Trophoblast cell (in vitro differentiated cells and primary cell): ENCODE measurements at regions not wholly inside any gene's neighbourhood (a gene's known extent, or its start where the extent isn't known, plus 50 kb on each side); places are given as distances from the start of the nearest gene placed in this dataset.
"Not testable (repeated sequence)": the region's sequence is repeated elsewhere in the genome, so short reads cannot be mapped to it uniquely, and the experiment has no call there.

Experiments
- DNase-seq, 2 donors: peaks; one replicate each; pipeline ENCODE4 v3.0.0-alpha.2; 2016
- H2AFZ ChIP-seq: 2 replicates; pipeline ENCODE4 v1.6.1; 2013; ENCODE audit warnings: low read length, moderate library complexity, mild to moderate bottlenecking; ENCODE audit not compliant: insufficient read depth, poor library complexity
- H2AK5ac ChIP-seq: 2 replicates; pipeline ENCODE4 v1.6.1; 2013; ENCODE audit warnings: mild to moderate bottlenecking, low read length
- H2BK120ac ChIP-seq: 2 replicates; pipeline ENCODE4 v1.6.1; 2013; ENCODE audit warnings: low read length, mild to moderate bottlenecking, moderate library complexity; ENCODE audit not compliant: insufficient read depth, poor library complexity
- H2BK12ac ChIP-seq: 2 replicates; pipeline ENCODE4 v1.6.1; 2013; ENCODE audit warnings: mild to moderate bottlenecking, low read length, moderate library complexity
- H2BK5ac ChIP-seq: 2 replicates; pipeline ENCODE4 v1.6.1; 2013; ENCODE audit warnings: low read length, low read depth, moderate library complexity, mild to moderate bottlenecking; ENCODE audit not compliant: poor library complexity
- H3K14ac ChIP-seq: 2 replicates; pipeline ENCODE4 v1.6.1; 2013; ENCODE audit warnings: mild to moderate bottlenecking, low read length
- H3K18ac ChIP-seq: 2 replicates; pipeline ENCODE4 v1.6.1; 2013; ENCODE audit warnings: mild to moderate bottlenecking, low read length
- H3K23ac ChIP-seq: 2 replicates; pipeline ENCODE4 v1.6.1; 2013; ENCODE audit warnings: low read length
- H3K27ac ChIP-seq: 2 replicates; pipeline ENCODE4 v1.5.1; 2013; ENCODE audit warnings: low read depth, mild to moderate bottlenecking, inconsistent platforms, low read length, moderate library complexity
- H3K27me3 ChIP-seq: 2 replicates; pipeline ENCODE4 v1.6.1; 2013; ENCODE audit warnings: inconsistent platforms, mild to moderate bottlenecking, low read length, moderate library complexity; ENCODE audit not compliant: insufficient read depth
- H3K36me3 ChIP-seq, 2 experiments: 1 replicate in 1 of 2; 2 replicates in 1 of 2; pipeline ENCODE4 v1.6.1; 2013; ENCODE audit warnings: low read length in 2 of 2, mild to moderate bottlenecking in 2 of 2, moderate library complexity in 1 of 2; ENCODE audit not compliant: insufficient read depth in 2 of 2, control insufficient read depth in 1 of 2
- H3K4ac ChIP-seq: 2 replicates; pipeline ENCODE4 v1.6.1; 2013; ENCODE audit warnings: low read depth, mild to moderate bottlenecking, low read length, moderate library complexity
- H3K4me1 ChIP-seq, 2 experiments: 1 replicate in 1 of 2; 2 replicates in 1 of 2; pipeline ENCODE4 v1.6.1; 2013; ENCODE audit warnings: low read length in 2 of 2, mild to moderate bottlenecking in 2 of 2, moderate library complexity in 1 of 2; ENCODE audit not compliant: insufficient read depth in 2 of 2, control insufficient read depth in 1 of 2
- H3K4me2 ChIP-seq: 2 replicates; pipeline ENCODE4 v1.6.1; 2013; ENCODE audit warnings: inconsistent platforms, mild to moderate bottlenecking, low read length, moderate library complexity
- H3K4me3 ChIP-seq: 2 replicates; pipeline ENCODE4 v1.5.1; 2013; ENCODE audit warnings: mild to moderate bottlenecking, low read depth, low read length, inconsistent platforms
- H3K79me1 ChIP-seq: one replicate; pipeline ENCODE4 v1.6.1; 2013; ENCODE audit warnings: low read length
- H3K79me2 ChIP-seq: 2 replicates; pipeline ENCODE4 v1.6.1; 2013; ENCODE audit warnings: low read length, mild to moderate bottlenecking; ENCODE audit not compliant: control insufficient read depth, insufficient read depth, poor library complexity
- H3K9ac ChIP-seq: 2 replicates; pipeline ENCODE4 v1.6.1; 2013; ENCODE audit warnings: mild to moderate bottlenecking, low read length
- H3K9me3 ChIP-seq: 2 replicates; pipeline ENCODE4 v1.6.1; 2013; ENCODE audit warnings: low read depth, mild to moderate bottlenecking, control low read depth, inconsistent platforms, low read length; ENCODE audit not compliant: insufficient read depth
- H4K12ac ChIP-seq: 2 replicates; pipeline ENCODE4 v1.6.1; 2013; ENCODE audit warnings: low read depth, mild to moderate bottlenecking, low read length, moderate library complexity
- H4K8ac ChIP-seq: 2 replicates; pipeline ENCODE4 v1.6.1; 2013; ENCODE audit warnings: low read depth, mild to moderate bottlenecking, low read length, moderate library complexity
- H4K91ac ChIP-seq: one replicate; pipeline ENCODE4 v1.6.1; 2013; ENCODE audit warnings: low read depth, mild to moderate bottlenecking, low read length, moderate library complexity
- WGBS: extraction: QIAGEN DNeasy Blood & Tissue Kit; methylation state at CpG from one replicate; pipeline ENCODE4 v1.1.7; 2013; ENCODE audit warnings: missing lambda C conversion rate; ENCODE audit not compliant: insufficient read length, insufficient coverage; ENCODE audit errors: extremely low coverage; 5-methylcytosine and 5-hydroxymethylcytosine counted together

GRCh38 chr7:51850126-51850525 is 533.5 kb upstream of the COBL start:
- Histone ChIP-seq H4K12ac (no peak overlapping the region), H3K4ac (no peak overlapping the region), H3K79me1 (no peaks in the 10 kb centered on the region), H2BK5ac (no peak overlapping the region), H4K8ac (no peak overlapping the region), H3K27me3 (no peaks in the 10 kb centered on the region), H3K4me1 (no peaks in the 10 kb centered on the region), H3K14ac (no peak overlapping the region), H4K91ac (no peak overlapping the region), H3K9me3 (peaks cover 5% of the 10 kb centered on the region), H2AFZ (no peak overlapping the region), H3K79me2 (no peaks in the 10 kb centered on the region), H3K27ac (no peak overlapping the region), H2BK120ac (no peak overlapping the region), H3K9ac (no peak overlapping the region), H2AK5ac (no peak overlapping the region), H3K36me3 (no peaks in the 10 kb centered on the region), H3K4me3 (no peak overlapping the region), H2BK12ac (no peak overlapping the region), H3K23ac (no peak overlapping the region), H3K18ac (no peak overlapping the region), H3K4me2 (no peak overlapping the region)
- no CpG with 5 or more reads among the region's 2 CpGs for WGBS
- DNase-seq: no peak

DNA sequence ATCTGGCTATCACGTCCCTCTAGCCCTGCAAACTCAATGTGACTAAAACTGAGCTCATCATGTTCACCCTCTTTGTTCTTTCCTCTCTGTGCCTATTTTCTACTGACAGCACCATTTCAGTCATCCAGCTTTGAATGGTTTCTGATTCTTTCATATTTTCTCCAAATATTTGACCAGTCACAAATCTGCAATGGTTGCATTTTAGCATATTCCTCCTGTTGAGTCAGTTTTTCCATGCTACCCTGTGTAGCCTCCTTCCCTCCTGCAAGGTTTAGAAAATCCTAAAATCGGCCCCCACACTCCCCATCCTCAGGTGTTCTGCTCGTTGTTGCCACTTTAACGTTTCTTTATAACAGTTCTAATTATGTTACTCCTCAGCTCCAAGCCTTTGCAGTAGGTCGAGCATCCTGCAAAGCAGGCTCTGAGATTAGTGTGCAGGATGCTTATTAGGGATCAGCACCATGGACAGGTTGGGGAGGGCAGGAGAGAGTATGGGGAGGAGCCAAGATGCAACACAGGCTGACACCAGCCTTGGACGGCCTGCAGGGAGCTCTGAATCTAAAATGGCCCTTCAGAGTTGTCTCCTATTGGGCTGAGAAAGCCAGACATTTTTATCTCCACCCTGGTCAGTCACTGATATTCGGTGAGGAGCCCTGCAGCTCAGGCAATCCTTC is 531.0 kb upstream of the COBL start:
- H2AFZ ChIP-seq: no peak overlapping the region
- H3K23ac ChIP-seq: no peak overlapping the region
- H3K18ac ChIP-seq: no peak overlapping the region
- no peak overlapping the region for H3K4ac ChIP-seq
- no peak overlapping the region for H2BK12ac ChIP-seq
- H3K4me1 ChIP-seq: no peaks in the 10 kb centered on the region
- no peak overlapping the region for H4K8ac ChIP-seq
- no peak overlapping the region for H2BK5ac ChIP-seq
- H2AK5ac ChIP-seq: no peak overlapping the region
- DNase-seq: no peak
- H3K9ac ChIP-seq: no peak overlapping the region
- H3K4me3 ChIP-seq: no peak overlapping the region
- no peaks in the 10 kb centered on the region for H3K36me3 ChIP-seq
- H2BK120ac ChIP-seq: no peak overlapping the region
- no peak overlapping the region for H3K14ac ChIP-seq
- no peaks in the 10 kb centered on the region for H3K79me1 ChIP-seq
- no peak overlapping the region for H3K27ac ChIP-seq
- no peak overlapping the region for H4K12ac ChIP-seq
- no peaks in the 10 kb centered on the region for H3K79me2 ChIP-seq
- no peak overlapping the region for H3K4me2 ChIP-seq
- no peaks in the 10 kb centered on the region for H3K27me3 ChIP-seq
- no peak overlapping the region for H4K91ac ChIP-seq
- WGBS: no CpG with 5 or more reads among the region's 7 CpGs
- H3K9me3 ChIP-seq: no peaks in the 10 kb centered on the region

DNA sequence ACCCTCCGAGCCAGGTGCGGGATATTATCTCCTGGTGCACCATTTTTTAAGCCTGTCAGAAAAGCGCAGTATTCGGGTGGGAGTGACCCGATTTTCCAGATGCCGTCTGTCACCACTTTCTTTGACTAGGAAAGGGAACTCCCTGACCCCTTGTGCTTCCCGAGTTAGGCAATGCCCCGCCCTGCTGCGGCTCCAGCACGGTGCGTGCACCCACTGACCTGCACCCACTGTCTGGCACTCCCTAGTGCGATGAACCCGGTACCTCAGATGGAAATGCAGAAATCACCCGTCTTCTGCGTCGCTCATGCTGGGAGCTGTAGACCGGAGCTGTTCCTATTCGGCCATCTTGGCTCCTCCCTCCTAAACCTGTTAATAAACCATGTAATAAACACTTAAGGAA is 522.5 kb upstream of the COBL start:
- H3K79me2 ChIP-seq, H3K79me1 ChIP-seq, H4K8ac ChIP-seq, H3K9ac ChIP-seq, H3K14ac ChIP-seq, H3K4ac ChIP-seq, H4K91ac ChIP-seq, H2BK12ac ChIP-seq, H4K12ac ChIP-seq, H2AK5ac ChIP-seq, H3K36me3 ChIP-seq, H3K4me3 ChIP-seq, H2AFZ ChIP-seq, DNase-seq, H2BK5ac ChIP-seq, H2BK120ac ChIP-seq, H3K27ac ChIP-seq, H3K23ac ChIP-seq, H3K9me3 ChIP-seq, H3K18ac ChIP-seq, H3K4me1 ChIP-seq, H3K4me2 ChIP-seq, H3K27me3 ChIP-seq: not testable (repeated sequence)
- no CpG with 5 or more reads among the region's 18 CpGs for WGBS

DNA sequence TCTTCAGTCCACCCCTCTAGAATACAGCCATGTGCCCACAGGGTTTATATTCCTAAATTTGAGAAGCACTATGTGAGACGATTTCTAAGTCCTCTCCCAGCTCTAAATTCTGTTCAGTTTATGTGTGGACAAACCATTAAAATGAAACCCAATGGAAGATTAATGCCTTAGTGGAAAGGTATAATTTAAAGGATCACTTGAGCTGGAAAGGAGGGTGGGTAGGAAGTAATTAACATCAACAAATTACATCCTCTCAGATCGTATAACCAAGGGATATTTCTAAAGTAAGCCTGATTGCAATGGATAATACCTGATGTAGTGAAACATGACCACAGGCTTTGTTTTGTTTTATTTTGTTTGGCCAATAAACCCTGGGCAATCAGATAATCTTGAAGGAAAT is 511.0 kb upstream of the COBL start:
- H3K79me2 ChIP-seq: no peaks in the 10 kb centered on the region
- H2BK5ac ChIP-seq: no peak overlapping the region
- no peak overlapping the region for H3K14ac ChIP-seq
- no peak overlapping the region for H4K91ac ChIP-seq
- H4K12ac ChIP-seq: no peak overlapping the region
- no peaks in the 10 kb centered on the region for H3K9me3 ChIP-seq
- no peak overlapping the region for H3K4ac ChIP-seq
- no CpG with 5 or more reads among the region's 2 CpGs for WGBS
- H3K23ac ChIP-seq: no peak overlapping the region
- no peak for DNase-seq
- H3K4me2 ChIP-seq: no peak overlapping the region
- no peaks in the 10 kb centered on the region for H3K27me3 ChIP-seq
- H3K4me3 ChIP-seq: no peak overlapping the region
- no peak overlapping the region for H3K9ac ChIP-seq
- no peak overlapping the region for H3K18ac ChIP-seq
- no peak overlapping the region for H3K27ac ChIP-seq
- no peak overlapping the region for H2AK5ac ChIP-seq
- H2AFZ ChIP-seq: no peak overlapping the region
- no peaks in the 10 kb centered on the region for H3K79me1 ChIP-seq
- H3K36me3 ChIP-seq: no peaks in the 10 kb centered on the region
- no peak overlapping the region for H2BK120ac ChIP-seq
- H2BK12ac ChIP-seq: no peak overlapping the region
- H3K4me1 ChIP-seq: no peaks in the 10 kb centered on the region
- H4K8ac ChIP-seq: no peak overlapping the region
